Ureter (tissue), 1 donor: ENCODE measurements at regions not wholly inside any gene's neighbourhood (a gene's known extent, or its start where the extent isn't known, plus 50 kb on each side); places are given as distances from the start of the nearest gene placed in this dataset.
"Not testable (repeated sequence)": the region's sequence is repeated elsewhere in the genome, so short reads cannot be mapped to it uniquely, and the experiment has no call there.

Experiments
- DNase-seq: peaks from one replicate; pipeline ENCODE4 v3.0.0-alpha.2; 2020; ENCODE audit warnings: low spot score
- donor health status: DM: yes; HTN: yes; CAD: no.

DNA sequence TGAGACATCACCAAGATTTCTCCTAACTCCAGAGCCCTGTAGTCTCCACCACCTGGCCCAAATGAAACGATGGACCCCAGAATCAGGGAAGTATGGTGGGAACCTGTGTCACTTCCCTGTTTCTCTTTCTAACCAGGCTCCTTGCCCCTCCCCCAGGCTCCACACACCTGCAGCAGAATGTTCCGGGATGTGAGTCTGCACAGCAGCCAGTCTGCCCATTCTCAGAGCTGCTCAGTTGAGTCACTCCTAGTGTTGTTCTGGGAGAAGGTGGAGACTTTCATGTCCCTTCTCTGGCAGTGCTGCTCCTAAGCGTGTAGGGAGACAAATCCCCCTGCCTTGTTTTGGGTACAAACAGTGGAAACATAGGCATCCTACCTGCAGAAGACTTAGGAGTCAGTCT is 76.0 kb upstream of the XPA start:
- peak; percentile 33 for DNase-seq

- DNase-seq: no peak
Measured at GRCh38 chr9:97773723-97774122, 76.6 kb upstream of the XPA start.

- DNase-seq: no peak
Measured at GRCh38 chr9:97774673-97775072, 77.5 kb upstream of the XPA start.

DNA sequence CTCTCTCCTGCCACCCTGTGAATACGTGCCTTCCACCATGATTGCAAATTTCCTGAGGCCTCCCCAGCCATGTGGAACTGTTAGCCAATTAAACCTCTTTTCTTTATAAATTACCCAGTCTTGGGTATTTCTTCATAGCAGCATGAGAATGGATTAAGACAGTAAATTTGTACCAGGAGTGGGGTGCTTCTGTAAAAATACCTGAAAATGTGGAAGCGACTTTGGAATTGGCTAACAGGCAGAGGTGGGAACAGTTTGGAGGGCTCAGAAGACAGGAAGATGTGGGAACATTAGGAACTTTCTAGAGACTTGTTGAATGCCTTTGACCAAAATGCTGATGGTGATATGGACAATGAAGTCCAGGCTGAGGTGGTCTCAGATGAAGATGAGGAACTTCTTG is 74.3 kb upstream of the FOXE1 start:
- not testable (repeated sequence) for DNase-seq

- peak; percentile 12 for DNase-seq
Measured at GRCh38 chr9:97779608-97780007, 73.4 kb upstream of the FOXE1 start.

DNA sequence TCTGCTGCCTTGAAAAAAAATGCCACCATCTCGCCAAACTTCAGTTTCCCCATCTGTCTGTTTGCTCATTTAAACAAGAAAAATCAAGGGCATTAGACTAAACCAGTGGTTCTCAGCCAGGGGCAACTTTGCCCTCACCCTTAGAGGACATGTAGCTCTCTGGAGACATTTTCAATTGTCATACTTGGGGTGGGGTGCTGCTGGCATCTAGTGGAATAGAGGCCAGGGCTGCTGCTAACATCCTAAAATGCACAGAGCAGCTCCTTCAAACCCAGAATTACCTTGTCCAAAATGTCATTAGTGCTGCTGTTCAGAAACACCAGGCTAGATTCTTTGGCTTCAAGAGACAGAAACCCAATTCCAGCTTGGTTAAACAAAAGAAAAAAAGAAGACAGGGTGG is 71.1 kb upstream of the FOXE1 start:
- DNase-seq: no peak

DNA sequence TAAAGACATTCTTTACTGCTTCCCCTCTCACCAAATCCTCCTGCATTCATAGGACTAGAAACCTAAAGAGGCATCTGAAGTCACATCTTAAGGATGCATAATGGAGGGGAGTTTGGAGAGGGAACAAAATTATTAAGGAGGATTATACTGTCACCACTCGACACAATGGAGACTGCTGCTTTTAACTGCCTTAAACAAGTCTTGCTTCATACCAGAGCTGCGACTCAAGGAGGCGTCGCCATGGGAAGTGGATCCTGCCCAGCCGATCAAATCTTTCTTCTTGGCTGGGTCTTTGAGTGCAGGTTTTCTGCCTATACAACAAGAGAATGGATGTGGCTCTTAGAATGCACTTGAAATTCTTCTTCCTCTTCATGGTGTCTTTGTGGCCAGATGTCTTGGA is 66.7 kb upstream of the FOXE1 start:
- DNase-seq: no peak

DNA sequence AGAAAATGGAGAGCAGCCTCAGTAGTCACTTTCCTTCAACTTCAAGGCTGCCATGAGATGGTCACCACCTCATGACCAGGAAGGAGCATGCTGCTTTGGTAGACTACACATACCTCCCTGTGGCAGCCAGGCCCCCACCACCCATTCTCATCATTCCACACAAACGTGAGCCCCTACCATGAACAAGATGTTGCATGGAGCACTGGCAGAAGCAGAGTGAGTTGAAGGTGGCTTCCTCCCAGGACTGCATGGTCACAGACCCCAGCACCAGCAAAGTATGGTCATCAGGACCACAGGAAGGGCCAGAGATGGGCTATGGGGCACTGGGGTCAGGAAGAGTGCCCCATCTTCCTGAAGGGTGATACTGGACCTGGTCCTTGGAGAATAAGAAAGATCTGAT is 65.5 kb upstream of the FOXE1 start:
- no peak for DNase-seq

DNA sequence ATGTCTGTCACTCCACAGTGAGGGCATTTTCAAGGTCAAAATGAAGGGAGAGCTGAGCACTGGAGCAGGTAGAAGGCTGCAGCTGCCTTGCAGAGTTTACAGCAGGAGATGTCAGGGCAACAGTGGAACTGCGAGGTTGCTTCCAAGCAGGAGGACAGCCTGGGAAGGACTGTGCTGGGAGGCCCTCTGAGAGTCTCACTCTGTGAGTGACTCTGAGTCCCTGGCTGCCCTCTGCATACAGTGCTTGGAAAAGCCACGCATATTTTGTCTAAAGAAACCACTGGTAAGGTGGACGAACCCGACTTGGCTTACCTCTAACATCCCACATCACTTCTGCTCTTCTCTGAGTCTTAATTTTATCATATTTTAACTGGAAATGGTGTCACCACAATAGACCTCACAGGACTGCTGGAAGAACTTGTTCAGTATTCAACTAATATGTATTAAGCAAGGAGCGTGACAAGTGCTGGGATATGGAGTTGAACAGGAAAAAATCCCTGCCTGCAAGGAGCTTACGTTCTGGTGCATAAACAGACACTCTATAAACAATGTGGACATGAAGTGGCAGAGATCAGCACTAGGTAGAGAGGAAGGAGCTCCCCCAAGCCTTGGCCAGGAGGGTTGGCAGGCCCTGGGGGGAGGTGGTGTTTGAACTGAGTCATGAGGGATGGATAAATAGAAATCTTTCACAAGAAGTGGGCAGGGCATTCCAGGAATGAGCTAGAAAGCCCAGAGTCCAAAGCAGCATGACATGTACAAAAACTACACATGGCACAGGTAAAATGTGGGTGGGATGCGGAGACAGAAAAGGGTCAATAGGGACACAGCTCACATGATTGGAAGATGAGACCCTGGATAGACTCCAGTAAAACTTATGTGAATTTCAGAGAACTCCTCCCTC is 64.0 kb upstream of the FOXE1 start:
- no peak for DNase-seq

- DNase-seq: no peak
Measured at GRCh38 chr9:97790542-97790941, 62.5 kb upstream of the FOXE1 start.

DNA sequence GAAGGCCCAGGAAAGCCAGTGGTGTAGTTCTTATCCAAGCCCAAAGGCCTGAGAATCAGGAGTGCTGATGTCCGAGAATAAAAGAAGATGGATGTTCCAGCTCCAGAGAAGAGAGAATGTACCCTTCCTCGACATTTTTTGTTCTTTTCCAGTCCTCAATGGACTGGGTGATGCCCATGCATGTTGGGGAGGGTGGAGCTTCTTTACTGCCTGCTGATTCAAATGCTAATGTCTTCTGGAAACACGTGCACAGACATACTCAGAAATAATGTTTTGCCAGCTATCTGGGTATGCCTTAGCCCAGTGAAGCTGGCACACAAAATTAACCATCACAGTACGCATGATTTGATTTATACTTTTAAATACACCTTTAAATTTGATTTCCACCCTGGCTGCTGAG is 61.5 kb upstream of the FOXE1 start:
- no peak for DNase-seq

- no peak for DNase-seq
Measured at GRCh38 chr9:97793067-97793466, 60.0 kb upstream of the FOXE1 start.

GRCh38 chr9:97794666-97795065 is 58.4 kb upstream of the FOXE1 start:
- DNase-seq: no peak

GRCh38 chr9:97796176-97796575 is 56.9 kb upstream of the FOXE1 start:
- not testable (repeated sequence) for DNase-seq

DNA sequence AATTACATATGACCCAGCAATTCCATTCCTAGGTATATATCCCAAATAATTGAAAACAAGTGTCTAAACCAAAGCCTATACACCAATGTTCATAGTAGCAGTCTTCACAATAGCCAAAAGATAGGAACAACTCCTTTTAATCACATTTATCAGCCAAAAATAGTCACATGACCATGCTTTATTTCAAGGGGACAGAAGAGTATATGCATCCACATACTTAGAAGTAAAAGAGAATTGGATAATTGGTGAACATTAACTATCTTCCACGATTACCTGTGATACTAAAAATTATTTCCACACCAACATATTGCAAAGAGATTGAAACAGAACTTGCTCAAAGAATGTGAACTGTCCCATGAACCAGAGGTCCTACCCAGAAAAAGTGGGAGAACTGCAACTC is 51.8 kb upstream of the FOXE1 start:
- no peak for DNase-seq

- DNase-seq: no peak
Measured at GRCh38 chr9:97802276-97802675, 50.8 kb upstream of the FOXE1 start.

DNA sequence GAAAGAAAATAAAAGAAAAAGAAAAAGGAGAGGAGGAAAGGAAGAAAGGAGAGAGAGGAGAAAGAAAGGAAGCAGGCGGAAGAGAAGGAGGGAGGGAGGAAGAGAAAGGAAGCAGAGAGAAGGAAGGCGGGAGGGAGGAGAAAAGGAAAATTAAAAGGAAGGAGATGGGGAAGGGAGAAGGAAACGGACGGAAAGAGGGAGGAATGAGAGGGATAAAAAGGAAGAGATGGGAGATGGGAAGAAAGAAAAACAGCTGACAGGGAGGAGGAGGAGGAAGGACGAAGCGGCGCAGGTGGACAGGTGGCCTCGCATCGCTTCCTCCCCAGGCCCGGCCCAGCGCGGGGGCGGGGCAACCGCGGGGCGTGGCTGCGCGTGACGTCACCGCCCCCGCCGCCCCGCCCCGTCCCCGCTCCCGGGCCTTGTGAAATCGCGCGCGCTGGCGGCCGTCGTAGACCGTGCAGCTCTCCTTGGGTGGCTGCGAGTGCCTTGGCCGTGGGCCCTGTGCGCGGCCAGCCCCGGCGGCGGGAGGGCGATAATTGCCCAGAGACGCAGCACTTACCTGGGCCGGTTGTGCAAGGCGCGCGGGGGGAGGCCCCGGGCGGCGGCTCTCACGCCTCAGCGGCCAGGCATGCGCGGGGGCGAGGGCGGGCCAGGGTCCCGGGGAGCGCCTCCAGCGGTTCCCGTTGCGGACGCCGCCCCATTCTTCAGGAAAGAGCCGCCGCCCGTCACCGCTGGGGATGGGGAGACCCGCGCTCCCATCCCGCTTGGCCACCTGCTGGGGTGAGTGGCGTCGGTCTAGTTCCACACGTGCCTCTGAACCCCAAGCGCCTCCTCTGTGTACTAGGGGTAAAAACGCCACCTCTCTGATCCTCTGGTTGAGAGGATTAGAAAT is 49.6 kb upstream of the FOXE1 start:
- DNase-seq: peak; percentile 82
